Right lobe of liver (tissue), 6 donors: ENCODE measurements at regions not wholly inside any gene's neighbourhood (a gene's known extent, or its start where the extent isn't known, plus 50 kb on each side); places are given as distances from the start of the nearest gene placed in this dataset.

Experiments
- ATAC-seq, 4 donors: fragments of 200-7000 bp; cut with Tn5 transposase; one replicate each; pipeline ENCODE4 v1.9.1; 2020; ENCODE audit warnings: mild to moderate bottlenecking in 4 of 4, moderate library complexity in 4 of 4
- DNase-seq, 3 donors: peaks; one replicate each; pipeline ENCODE4 v3.0.0-alpha.2; 2020
- H3K27ac ChIP-seq, 3 donors: fragments of 200-600 bp; one replicate each; pipeline ENCODE4 v1.8.0; 2022
- H3K27me3 ChIP-seq, 2 donors: fragments of 200-600 bp; one replicate each; pipeline ENCODE4 v1.8.0; 2022
- H3K36me3 ChIP-seq, 4 donors: fragments of 200-600 bp; sonication (generic) in 1 of 4; one replicate each; pipeline versions ENCODE4 v1.5.1 to v1.8.0; 2017 to 2022; ENCODE audit warnings: control low read depth in 1 of 4
- H3K4me1 ChIP-seq, 4 donors: fragments of 200-600 bp; sonication (generic) in 1 of 4; one replicate each; pipeline versions ENCODE4 v1.5.1 to v1.8.0; 2017 to 2022; ENCODE audit warnings: control low read depth in 1 of 4
- H3K4me3 ChIP-seq, 3 donors: fragments of 200-600 bp; one replicate each; pipeline ENCODE4 v1.8.0; 2022
- H3K9me3 ChIP-seq, 4 donors: fragments of 200-600 bp; sonication (generic) in 1 of 4; one replicate each; pipeline versions ENCODE4 v1.5.1 to v1.8.0; 2017 to 2022; ENCODE audit warnings: control low read depth in 1 of 4
- POLR2A ChIP-seq: fragments of 450-650 bp; IDR thresholded peaks from one replicate; pipeline ENCODE4 v1.6.1; 2017; ENCODE audit warnings: antibody characterized with exemption, mild to moderate bottlenecking
- WGBS: methylation state at CpG from one replicate; pipeline ENCODE4 v1.1.6; 2018; ENCODE audit warnings: low coverage, low lambda C conversion rate; ENCODE audit not compliant: insufficient coverage; ENCODE audit errors: missing lambda C conversion rate; 5-methylcytosine and 5-hydroxymethylcytosine counted together
- intact Hi-C, 2 donors: fragments of 100-400 bp; cut with DNase I; formaldehyde crosslinking; loops; one replicate each; pipeline versions ENCODE4 v1.11.2 to v1.14.1; 2022
- TF ChIP-seq, protein P1 (sequence below), 4 donors: fragments of 200-600 bp in 3 of 4; fragments of 450-650 bp in 1 of 4; IDR thresholded peaks; one replicate each; pipeline versions ENCODE4 v1.5.1 to v1.8.0; 2016 to 2022; ENCODE audit warnings: antibody characterized with exemption in 4 of 4, mild to moderate bottlenecking in 2 of 4
- donor health status: DM: no; HTN: yes; CAD: no.
- donor health status: DM: no; HTN: no; CAD: no.
- donor health status: DM: no; HTN: no; CAD: no.
- donor health status: DM: no; HTN: yes; CAD: no.
- donor health status: DM: no; HTN: yes; CAD: no.

DNA sequence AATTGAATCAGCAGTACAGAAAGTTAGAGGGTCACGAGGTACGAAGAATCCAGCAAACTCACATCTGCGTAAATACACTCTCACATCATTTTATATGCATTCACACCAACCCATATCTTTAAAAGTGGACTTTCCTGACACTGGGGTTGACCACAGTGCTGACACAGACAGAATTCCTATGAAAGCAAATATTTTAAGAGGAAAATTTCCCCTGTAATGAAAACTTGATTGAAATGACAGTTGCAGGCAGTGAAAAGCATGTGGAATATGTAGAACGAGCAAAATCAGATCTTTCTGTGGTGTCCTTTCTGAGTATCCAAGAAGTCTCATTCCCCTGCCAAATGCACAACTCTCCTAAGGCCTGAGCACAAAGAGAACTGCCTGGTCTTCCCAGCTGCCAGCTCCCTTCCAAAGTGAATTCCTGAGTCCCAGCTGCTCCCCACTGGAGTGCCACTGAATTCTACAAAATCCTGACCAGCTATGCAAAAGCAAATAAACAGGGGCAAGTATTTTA lies 50.5 kb upstream of the FAM9C start:
- WGBS: 72% methylated on average over 4 of the region's 4 CpGs
- Histone ChIP-seq H3K4me3 (no peak overlapping the region), H3K27ac (no peak overlapping the region), H3K36me3 (no peaks in the 10 kb centered on the region), H3K9me3 (no peaks in the 10 kb centered on the region), H3K27me3 (no peaks in the 10 kb centered on the region), H3K4me1 (peaks cover 0 to 11% (median 0%) of the 10 kb centered on the region in 4 donors)
- ATAC-seq: no peak
- DNase-seq: no peak
- no peak for TF ChIP-seq POLR2A
- TF ChIP-seq, protein P1, sequence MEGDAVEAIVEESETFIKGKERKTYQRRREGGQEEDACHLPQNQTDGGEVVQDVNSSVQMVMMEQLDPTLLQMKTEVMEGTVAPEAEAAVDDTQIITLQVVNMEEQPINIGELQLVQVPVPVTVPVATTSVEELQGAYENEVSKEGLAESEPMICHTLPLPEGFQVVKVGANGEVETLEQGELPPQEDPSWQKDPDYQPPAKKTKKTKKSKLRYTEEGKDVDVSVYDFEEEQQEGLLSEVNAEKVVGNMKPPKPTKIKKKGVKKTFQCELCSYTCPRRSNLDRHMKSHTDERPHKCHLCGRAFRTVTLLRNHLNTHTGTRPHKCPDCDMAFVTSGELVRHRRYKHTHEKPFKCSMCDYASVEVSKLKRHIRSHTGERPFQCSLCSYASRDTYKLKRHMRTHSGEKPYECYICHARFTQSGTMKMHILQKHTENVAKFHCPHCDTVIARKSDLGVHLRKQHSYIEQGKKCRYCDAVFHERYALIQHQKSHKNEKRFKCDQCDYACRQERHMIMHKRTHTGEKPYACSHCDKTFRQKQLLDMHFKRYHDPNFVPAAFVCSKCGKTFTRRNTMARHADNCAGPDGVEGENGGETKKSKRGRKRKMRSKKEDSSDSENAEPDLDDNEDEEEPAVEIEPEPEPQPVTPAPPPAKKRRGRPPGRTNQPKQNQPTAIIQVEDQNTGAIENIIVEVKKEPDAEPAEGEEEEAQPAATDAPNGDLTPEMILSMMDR (IDR thresholded peaks at IDR 0.05): no peak
- intact Hi-C loops: no loop called here

DNA sequence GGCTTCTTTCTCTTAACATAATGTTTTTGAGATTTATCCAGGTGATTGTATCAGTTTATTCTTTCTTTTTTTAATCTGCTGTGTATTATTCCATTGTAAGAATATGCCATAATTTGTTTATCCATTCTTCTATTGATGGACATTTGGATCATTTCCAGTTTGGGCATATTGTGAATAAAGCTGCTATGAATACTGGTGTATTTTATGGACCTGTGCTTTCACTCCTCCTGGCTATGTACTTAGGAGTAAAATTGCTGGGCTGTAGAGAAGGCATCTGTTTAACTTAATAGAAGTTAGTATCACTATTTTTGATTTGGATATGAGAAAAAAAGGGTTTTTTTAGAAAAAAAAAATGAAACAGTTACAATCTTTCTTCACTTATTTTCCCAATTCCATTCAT lies 50.0 kb upstream of the FAM9C start:
- ATAC-seq (no peak), DNase-seq (no peak)
- peaks cover 0 to 6% (median 0%) of the 10 kb centered on the region in 4 donors for H3K4me1 ChIP-seq
- H3K27ac ChIP-seq: no peak overlapping the region
- H3K4me3 ChIP-seq: no peak overlapping the region
- TF ChIP-seq, protein P1 (IDR thresholded peaks at IDR 0.05): no peak
- TF ChIP-seq POLR2A: no peak
- no peaks in the 10 kb centered on the region for H3K36me3 ChIP-seq
- H3K9me3 ChIP-seq: no peaks in the 10 kb centered on the region
- intact Hi-C loops: no loop called here
- H3K27me3 ChIP-seq: no peaks in the 10 kb centered on the region
